Glutamatergic neuron (in vitro differentiated cells): ENCODE measurements at regions not wholly inside any gene's neighbourhood (a gene's known extent, or its start where the extent isn't known, plus 50 kb on each side); places are given as distances from the start of the nearest gene placed in this dataset.

Experiments
- DNase-seq: peaks from one replicate; pipeline ENCODE4 v3.0.0; 2022
- H3K27ac Mint-ChIP-seq: one replicate; pipeline ENCODE4 v1.8.0; 2020; ENCODE audit warnings: mild to moderate bottlenecking, mixed read lengths, inconsistent platforms; ENCODE audit not compliant: unreplicated experiment
- H3K27me3 Mint-ChIP-seq: one replicate; pipeline ENCODE4 v1.8.0; 2020; ENCODE audit warnings: mild to moderate bottlenecking, moderate library complexity, mixed read lengths, inconsistent platforms; ENCODE audit not compliant: unreplicated experiment
- H3K36me3 Mint-ChIP-seq: one replicate; pipeline ENCODE4 v1.8.0; 2020; ENCODE audit warnings: mild to moderate bottlenecking, mixed read lengths, inconsistent platforms; ENCODE audit not compliant: unreplicated experiment
- H3K4me1 Mint-ChIP-seq: one replicate; pipeline ENCODE4 v1.8.0; 2020; ENCODE audit warnings: mild to moderate bottlenecking, low read depth, mixed read lengths, inconsistent platforms; ENCODE audit not compliant: unreplicated experiment
- H3K4me3 Mint-ChIP-seq: one replicate; pipeline ENCODE4 v1.8.0; 2020; ENCODE audit warnings: mild to moderate bottlenecking, mixed read lengths, inconsistent platforms; ENCODE audit not compliant: unreplicated experiment
- H3K9me3 Mint-ChIP-seq: one replicate; pipeline ENCODE4 v1.8.0; 2020; ENCODE audit warnings: mild to moderate bottlenecking, moderate library complexity, mixed read lengths, inconsistent platforms; ENCODE audit not compliant: unreplicated experiment
- TF ChIP-seq, protein P1 (sequence below): fragments of 200-600 bp; sonication (generic); IDR thresholded peaks from one replicate; pipeline ENCODE4 v1.5.0; 2021; ENCODE audit not compliant: partially characterized antibody, unreplicated experiment

DNA sequence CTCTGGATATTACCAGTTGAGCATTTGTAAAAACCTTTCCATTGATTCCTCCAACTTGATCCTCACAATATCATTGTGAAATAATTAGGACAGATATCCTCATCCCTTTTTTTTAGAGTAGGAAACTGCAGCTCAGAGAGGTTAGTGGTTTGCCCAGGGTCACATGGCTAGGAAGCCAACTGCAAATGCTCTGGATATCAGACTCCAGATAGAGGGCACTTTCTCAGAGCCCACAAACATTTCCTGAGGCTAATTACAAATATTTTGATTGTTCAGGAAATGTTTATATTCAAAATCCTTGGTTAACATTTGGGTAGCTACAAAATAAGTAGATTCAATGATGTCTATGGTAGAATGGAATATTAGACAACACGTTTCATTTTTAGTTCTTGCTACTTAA lies 154.8 kb upstream of the DPYD start:
- H3K36me3 Mint-ChIP-seq: no peaks in the 10 kb centered on the region
- TF ChIP-seq, protein P1, sequence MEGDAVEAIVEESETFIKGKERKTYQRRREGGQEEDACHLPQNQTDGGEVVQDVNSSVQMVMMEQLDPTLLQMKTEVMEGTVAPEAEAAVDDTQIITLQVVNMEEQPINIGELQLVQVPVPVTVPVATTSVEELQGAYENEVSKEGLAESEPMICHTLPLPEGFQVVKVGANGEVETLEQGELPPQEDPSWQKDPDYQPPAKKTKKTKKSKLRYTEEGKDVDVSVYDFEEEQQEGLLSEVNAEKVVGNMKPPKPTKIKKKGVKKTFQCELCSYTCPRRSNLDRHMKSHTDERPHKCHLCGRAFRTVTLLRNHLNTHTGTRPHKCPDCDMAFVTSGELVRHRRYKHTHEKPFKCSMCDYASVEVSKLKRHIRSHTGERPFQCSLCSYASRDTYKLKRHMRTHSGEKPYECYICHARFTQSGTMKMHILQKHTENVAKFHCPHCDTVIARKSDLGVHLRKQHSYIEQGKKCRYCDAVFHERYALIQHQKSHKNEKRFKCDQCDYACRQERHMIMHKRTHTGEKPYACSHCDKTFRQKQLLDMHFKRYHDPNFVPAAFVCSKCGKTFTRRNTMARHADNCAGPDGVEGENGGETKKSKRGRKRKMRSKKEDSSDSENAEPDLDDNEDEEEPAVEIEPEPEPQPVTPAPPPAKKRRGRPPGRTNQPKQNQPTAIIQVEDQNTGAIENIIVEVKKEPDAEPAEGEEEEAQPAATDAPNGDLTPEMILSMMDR: no peak
- H3K4me1 Mint-ChIP-seq: no peaks in the 10 kb centered on the region
- H3K27ac Mint-ChIP-seq: no peak overlapping the region
- no peaks in the 10 kb centered on the region for H3K27me3 Mint-ChIP-seq
- no peaks in the 10 kb centered on the region for H3K9me3 Mint-ChIP-seq
- no peak for DNase-seq
- H3K4me3 Mint-ChIP-seq: no peak overlapping the region

DNA sequence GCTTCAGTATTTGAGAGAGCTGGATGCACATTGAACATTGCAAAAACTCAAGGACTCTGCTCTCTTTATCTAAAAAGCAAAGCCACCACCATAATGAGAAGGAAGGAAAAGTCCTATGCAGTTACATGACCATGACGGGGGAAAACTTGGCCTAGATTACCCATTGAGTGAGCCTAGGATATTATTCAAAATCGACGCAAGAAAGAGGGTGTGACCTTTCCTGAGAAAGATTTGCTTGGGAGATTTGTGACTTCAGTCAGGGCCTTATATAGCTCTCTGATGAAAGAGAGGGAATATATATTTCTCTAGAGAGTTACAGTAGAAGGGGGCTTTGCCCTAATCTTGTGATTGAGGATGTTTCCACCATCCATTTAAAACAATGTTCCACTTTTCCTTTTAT lies 153.0 kb upstream of the DPYD start:
- Mint-ChIP-seq H3K9me3 (no peaks in the 10 kb centered on the region), H3K36me3 (no peaks in the 10 kb centered on the region), H3K27me3 (no peaks in the 10 kb centered on the region), H3K4me1 (no peaks in the 10 kb centered on the region), H3K27ac (no peak overlapping the region), H3K4me3 (no peak overlapping the region)
- DNase-seq: no peak
- TF ChIP-seq, protein P1: no peak

DNA sequence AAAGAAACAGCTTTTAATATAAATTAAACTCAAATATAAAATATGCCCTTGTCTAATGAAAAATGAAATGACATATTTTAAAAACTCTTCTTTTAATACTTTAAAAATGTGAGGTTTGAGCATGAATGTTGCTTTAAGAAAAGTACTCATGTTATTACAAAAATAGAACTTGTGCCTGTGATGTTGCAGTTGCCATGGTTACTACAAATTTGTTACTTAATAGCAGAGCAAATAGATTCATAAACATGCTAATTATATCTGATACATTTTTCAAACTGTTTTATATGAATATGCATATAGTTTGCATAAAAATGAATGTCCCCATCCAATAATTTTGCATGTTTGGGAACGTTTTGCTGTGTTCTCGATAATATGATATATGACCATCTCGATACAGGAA lies 152.3 kb upstream of the DPYD start:
- Mint-ChIP-seq H3K27me3 (no peaks in the 10 kb centered on the region), H3K27ac (no peak overlapping the region), H3K4me3 (no peak overlapping the region), H3K9me3 (no peaks in the 10 kb centered on the region), H3K36me3 (no peaks in the 10 kb centered on the region), H3K4me1 (no peaks in the 10 kb centered on the region)
- DNase-seq: no peak
- TF ChIP-seq, protein P1: no peak

DNA sequence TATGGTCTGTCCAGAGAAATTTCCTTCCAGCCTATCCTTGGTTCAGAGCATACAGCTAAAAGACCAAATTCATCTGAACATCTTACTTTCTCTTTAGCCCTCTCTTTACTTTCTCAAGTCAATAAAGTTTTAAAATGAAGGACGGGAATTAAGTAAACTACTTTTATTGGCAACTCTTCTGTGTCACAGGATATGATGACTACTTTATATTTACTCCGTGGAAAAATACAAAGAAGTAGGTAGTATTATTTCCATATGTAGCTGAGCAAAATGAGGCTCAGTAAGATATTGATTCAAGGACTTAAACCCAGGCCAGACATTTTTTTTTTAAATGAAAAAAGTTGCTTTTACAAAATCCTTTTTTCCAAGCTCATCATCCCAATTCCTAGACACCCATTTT lies 151.2 kb upstream of the DPYD start:
- no peaks in the 10 kb centered on the region for H3K4me1 Mint-ChIP-seq
- H3K27ac Mint-ChIP-seq: no peak overlapping the region
- DNase-seq: no peak
- TF ChIP-seq, protein P1: no peak
- no peaks in the 10 kb centered on the region for H3K27me3 Mint-ChIP-seq
- no peaks in the 10 kb centered on the region for H3K9me3 Mint-ChIP-seq
- H3K36me3 Mint-ChIP-seq: no peaks in the 10 kb centered on the region
- H3K4me3 Mint-ChIP-seq: no peak overlapping the region

DNA sequence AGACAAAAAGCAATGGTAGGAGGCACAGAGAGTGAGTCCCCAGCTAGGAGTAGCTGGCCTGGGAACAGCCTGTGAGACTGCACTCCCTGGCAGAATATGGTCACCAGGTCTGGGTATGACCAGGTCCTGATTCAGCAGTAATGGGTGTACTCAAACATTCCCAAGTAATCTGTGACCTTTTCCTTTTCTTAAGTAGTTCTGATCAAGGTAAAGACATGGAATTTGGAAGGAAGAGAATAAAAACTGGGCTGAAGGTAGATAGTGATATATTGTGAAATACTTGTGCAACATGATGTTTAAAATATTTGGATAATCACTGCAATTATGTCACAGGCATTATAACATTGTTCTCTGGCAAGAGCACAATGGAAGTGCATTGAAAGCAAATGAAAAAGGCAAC lies 147.2 kb upstream of the DPYD start:
- Mint-ChIP-seq H3K4me1 (no peaks in the 10 kb centered on the region), H3K9me3 (no peaks in the 10 kb centered on the region)

More for the DNA sequence above, 147.2 kb upstream of the DPYD start:
- Mint-ChIP-seq H3K4me3 (no peak overlapping the region), H3K36me3 (no peaks in the 10 kb centered on the region), H3K27me3 (no peaks in the 10 kb centered on the region), H3K27ac (no peak overlapping the region)
- DNase-seq: no peak
- TF ChIP-seq, protein P1: no peak
